GM23248 (cell line): ENCODE measurements at regions not wholly inside any gene's neighbourhood (a gene's known extent, or its start where the extent isn't known, plus 50 kb on each side); places are given as distances from the start of the nearest gene placed in this dataset.
A peak's percentile ranks its signal among the peaks of the same experiment; 100 is the strongest.
"Not testable (repeated sequence)": the region's sequence is repeated elsewhere in the genome, so short reads cannot be mapped to it uniquely, and the experiment has no call there.

Experiments used
- DNase-seq: peaks from one replicate; pipeline ENCODE4 v3.0.0-alpha.2; 2015
- H2AFZ ChIP-seq: fragments of 200-600 bp; sonication (generic); 2 replicates; pipeline ENCODE4 v1.6.1; 2016; ENCODE audit warnings: antibody characterized with exemption
- H3F3A ChIP-seq: fragments of 200-600 bp; sonication (generic); 2 replicates; pipeline ENCODE4 v1.6.1; 2016; ENCODE audit warnings: mild to moderate bottlenecking, antibody characterized with exemption, mixed run types; ENCODE audit not compliant: insufficient read depth
- H3K27ac ChIP-seq: fragments of 200-600 bp; sonication (generic); 2 replicates; pipeline ENCODE4 v1.5.1; 2016; ENCODE audit warnings: mild to moderate bottlenecking
- H3K27me3 ChIP-seq: fragments of 200-600 bp; sonication (generic); replicated peaks from 2 replicates; pipeline ENCODE4 v1.6.1; 2016; ENCODE audit warnings: mild to moderate bottlenecking; ENCODE audit not compliant: insufficient read depth
- H3K36me3 ChIP-seq: fragments of 200-600 bp; sonication (generic); 2 replicates; pipeline ENCODE4 v1.6.1; 2016; ENCODE audit warnings: low read depth, mild to moderate bottlenecking
- H3K4me1 ChIP-seq: fragments of 200-600 bp; sonication (generic); 2 replicates; pipeline ENCODE4 v1.6.1; 2016; ENCODE audit warnings: mild to moderate bottlenecking; ENCODE audit not compliant: insufficient read depth
- H3K4me2 ChIP-seq: fragments of 200-600 bp; sonication (generic); one replicate; pipeline ENCODE4 v1.6.1; 2016; ENCODE audit warnings: mild to moderate bottlenecking; ENCODE audit not compliant: unreplicated experiment
- H3K4me3 ChIP-seq: fragments of 200-600 bp; sonication (generic); 2 replicates; pipeline ENCODE4 v1.5.1; 2016; ENCODE audit warnings: mild to moderate bottlenecking
- H3K79me2 ChIP-seq: fragments of 200-600 bp; sonication (generic); 2 replicates; pipeline ENCODE4 v1.6.1; 2016; ENCODE audit warnings: mild to moderate bottlenecking; ENCODE audit not compliant: insufficient read depth
- H3K9ac ChIP-seq: fragments of 200-600 bp; sonication (generic); 2 replicates; pipeline ENCODE4 v1.6.1; 2016; ENCODE audit warnings: mild to moderate bottlenecking
- H3K9me2 ChIP-seq: fragments of 200-600 bp; sonication (generic); 2 replicates; pipeline ENCODE4 v1.6.1; 2016; ENCODE audit warnings: mixed run types, mild to moderate bottlenecking, moderate library complexity; ENCODE audit not compliant: insufficient read depth
- H3K9me3 ChIP-seq: fragments of 200-600 bp; sonication (generic); one replicate; pipeline ENCODE4 v1.6.1; 2017; ENCODE audit warnings: low read depth
- H4K20me1 ChIP-seq: fragments of 200-600 bp; sonication (generic); 2 replicates; pipeline ENCODE4 v1.6.0; 2016; ENCODE audit not compliant: insufficient read depth
- EZH2 ChIP-seq: fragments of 200-600 bp; sonication (generic); IDR thresholded peaks from 2 replicates; pipeline ENCODE4 v1.6.1; 2018; ENCODE audit warnings: antibody characterized with exemption, mild to moderate bottlenecking; ENCODE audit not compliant: insufficient read depth, poor library complexity, severe bottlenecking
- EZH2phosphoT487 ChIP-seq: fragments of 200-600 bp; sonication (generic); IDR thresholded peaks from 2 replicates; pipeline ENCODE4 v1.6.1; 2018; ENCODE audit warnings: antibody characterized with exemption, moderate library complexity, mild to moderate bottlenecking, low read depth; ENCODE audit not compliant: insufficient read depth
- WGBS, 2 experiments: methylation state at CpG; one replicate each; pipeline ENCODE4 v1.1.6; 2015 to 2017; ENCODE audit warnings: low lambda C conversion rate in 2 of 2, low coverage in 1 of 2; ENCODE audit errors: missing lambda C conversion rate in 2 of 2; 5-methylcytosine and 5-hydroxymethylcytosine counted together
- in situ Hi-C: fragments of 300-500 bp; cut with MboI; formaldehyde crosslinking; loops from 2 replicates; pipeline ENCODE4 v1.15.0; 2020

GRCh38 chr6:112956696-112957535 lies 609.8 kb downstream of the RFPL4B start:
- in situ Hi-C loops: no loop called here
- Histone ChIP-seq H3K79me2 (no peaks in the 10 kb centered on the region), H3K9me3 (no peaks in the 10 kb centered on the region), H3K27me3 (no peaks in the 10 kb centered on the region), H3K4me3 (no peak overlapping the region), H3K4me1 (peaks cover 19% of the 10 kb centered on the region), H3K4me2 (peak overlapping the region; percentile 5), H2AFZ (no peak overlapping the region), H3F3A (peaks cover 16% of the 10 kb centered on the region; the same call in 1 of the 2 replicates), H3K36me3 (no peaks in the 10 kb centered on the region), H3K9ac (no peak overlapping the region), H4K20me1 (no peaks in the 10 kb centered on the region), H3K27ac (peak overlapping the region; percentile 6; the same call in 1 of the 2 replicates), H3K9me2 (no peaks in the 10 kb centered on the region)
- WGBS, 2 experiments: 27 to 31% methylated on average over 5 of the region's 5 CpGs
- DNase-seq: peak; percentile 79
- TF ChIP-seq EZH2: no peak
- TF ChIP-seq EZH2phosphoT487: no peak

GRCh38 chr6:112957536-112957916 lies 610.4 kb downstream of the RFPL4B start:
- Histone ChIP-seq H3K4me2 (peak overlapping the region; percentile 5), H3K36me3 (no peaks in the 10 kb centered on the region), H3K27ac (no peak overlapping the region), H4K20me1 (no peaks in the 10 kb centered on the region), H3K9me2 (no peaks in the 10 kb centered on the region), H3K9ac (no peak overlapping the region), H3F3A (peaks cover 16% of the 10 kb centered on the region; the same call in 1 of the 2 replicates), H3K4me1 (peaks cover 19% of the 10 kb centered on the region), H3K79me2 (no peaks in the 10 kb centered on the region), H3K9me3 (no peaks in the 10 kb centered on the region), H3K4me3 (no peak overlapping the region), H2AFZ (no peak overlapping the region), H3K27me3 (no peaks in the 10 kb centered on the region)
- DNase-seq: no peak
- in situ Hi-C loops: no loop called here
- 65 to 73% methylated on average over 2 of the region's 2 CpGs for WGBS, 2 experiments
- no peak for TF ChIP-seq EZH2
- TF ChIP-seq EZH2phosphoT487: no peak

GRCh38 chr6:112960130-112960529 lies 613.0 kb downstream of the RFPL4B start:
- 89 to 98% methylated on average over 3 of the region's 3 CpGs for WGBS, 2 experiments

GRCh38 chr6:112967974-112968373 lies 620.8 kb downstream of the RFPL4B start:
- no peaks in the 10 kb centered on the region for H4K20me1 ChIP-seq
- H3K36me3 ChIP-seq: no peaks in the 10 kb centered on the region
- WGBS, 2 experiments: 82 to 90% methylated on average over 1 of the region's 1 CpG
- no peaks in the 10 kb centered on the region for H3K9me2 ChIP-seq
- no peak overlapping the region for H3K4me2 ChIP-seq
- no peak overlapping the region for H3K9ac ChIP-seq
- no peaks in the 10 kb centered on the region for H3K79me2 ChIP-seq
- H3K27ac ChIP-seq: no peak overlapping the region
- in situ Hi-C loops: no loop called here
- no peak for TF ChIP-seq EZH2
- no peaks in the 10 kb centered on the region for H3K4me1 ChIP-seq
- DNase-seq: no peak
- H3F3A ChIP-seq: no peaks in the 10 kb centered on the region
- no peaks in the 10 kb centered on the region for H3K9me3 ChIP-seq
- no peak overlapping the region for H2AFZ ChIP-seq
- no peaks in the 10 kb centered on the region for H3K27me3 ChIP-seq
- H3K4me3 ChIP-seq: no peak overlapping the region

More at GRCh38 chr6:112960130-112960529, 613.0 kb downstream of the RFPL4B start:
- H3K9ac ChIP-seq, H3K36me3 ChIP-seq, H3K79me2 ChIP-seq, H3K9me3 ChIP-seq, H2AFZ ChIP-seq, H4K20me1 ChIP-seq, DNase-seq, H3K4me2 ChIP-seq, H3K27me3 ChIP-seq, H3K4me3 ChIP-seq, in situ Hi-C loops, H3K9me2 ChIP-seq, H3K27ac ChIP-seq: not testable (repeated sequence)
- Histone ChIP-seq H3F3A (peaks cover 16% of the 10 kb centered on the region; the same call in 1 of the 2 replicates), H3K4me1 (peaks cover 19% of the 10 kb centered on the region)
